Activated CD8-positive, alpha-beta T cell treated with anti-CD3 and anti-CD28 coated beads, Interleukin-2, amount 10 ng/mL, durations not matched to agents 7 days and 5 days (primary cell): ENCODE measurements at regions not wholly inside any gene's neighbourhood (a gene's known extent, or its start where the extent isn't known, plus 50 kb on each side); places are given as distances from the start of the nearest gene placed in this dataset.

Experiments
- ATAC-seq: fragments of 150-1000 bp; cut with Tn5 transposase; one replicate; pipeline ENCODE4 v1.10.0; 2021; ENCODE audit warnings: moderate library complexity
- CTCF ChIA-PET: fragments of 350-600 bp; sonication (Branson Sonifier 250); formaldehyde crosslinking; loops from one replicate; lab custom pipeline; 2021; ENCODE audit warnings: antibody characterized with exemption; lab: Charles Lee
- POLR2A ChIA-PET: fragments of 350-600 bp; sonication (Branson Sonifier 250); formaldehyde crosslinking; loops from one replicate; lab custom pipeline; 2021; ENCODE audit warnings: antibody characterized with exemption; lab: Charles Lee
- DNase-seq: peaks from one replicate; pipeline ENCODE4 v3.0.0-alpha.2; 2020
- H3K27ac Mint-ChIP-seq: one replicate; pipeline ENCODE4 v1.8.0; 2021; ENCODE audit warnings: mild to moderate bottlenecking, mixed read lengths
- H3K27me3 Mint-ChIP-seq: one replicate; pipeline ENCODE4 v1.8.0; 2021; ENCODE audit warnings: low read depth, mixed read lengths
- H3K36me3 Mint-ChIP-seq: one replicate; pipeline ENCODE4 v1.8.0; 2021; ENCODE audit warnings: low read depth, mixed read lengths
- H3K4me1 Mint-ChIP-seq: one replicate; pipeline ENCODE4 v1.8.0; 2021; ENCODE audit warnings: low read depth, mixed read lengths
- H3K4me3 Mint-ChIP-seq: one replicate; pipeline ENCODE4 v1.8.0; 2021; ENCODE audit warnings: mild to moderate bottlenecking, mixed read lengths
- H3K9me3 Mint-ChIP-seq: one replicate; pipeline ENCODE4 v1.8.0; 2022; ENCODE audit warnings: mixed read lengths; ENCODE audit not compliant: insufficient read depth

DNA sequence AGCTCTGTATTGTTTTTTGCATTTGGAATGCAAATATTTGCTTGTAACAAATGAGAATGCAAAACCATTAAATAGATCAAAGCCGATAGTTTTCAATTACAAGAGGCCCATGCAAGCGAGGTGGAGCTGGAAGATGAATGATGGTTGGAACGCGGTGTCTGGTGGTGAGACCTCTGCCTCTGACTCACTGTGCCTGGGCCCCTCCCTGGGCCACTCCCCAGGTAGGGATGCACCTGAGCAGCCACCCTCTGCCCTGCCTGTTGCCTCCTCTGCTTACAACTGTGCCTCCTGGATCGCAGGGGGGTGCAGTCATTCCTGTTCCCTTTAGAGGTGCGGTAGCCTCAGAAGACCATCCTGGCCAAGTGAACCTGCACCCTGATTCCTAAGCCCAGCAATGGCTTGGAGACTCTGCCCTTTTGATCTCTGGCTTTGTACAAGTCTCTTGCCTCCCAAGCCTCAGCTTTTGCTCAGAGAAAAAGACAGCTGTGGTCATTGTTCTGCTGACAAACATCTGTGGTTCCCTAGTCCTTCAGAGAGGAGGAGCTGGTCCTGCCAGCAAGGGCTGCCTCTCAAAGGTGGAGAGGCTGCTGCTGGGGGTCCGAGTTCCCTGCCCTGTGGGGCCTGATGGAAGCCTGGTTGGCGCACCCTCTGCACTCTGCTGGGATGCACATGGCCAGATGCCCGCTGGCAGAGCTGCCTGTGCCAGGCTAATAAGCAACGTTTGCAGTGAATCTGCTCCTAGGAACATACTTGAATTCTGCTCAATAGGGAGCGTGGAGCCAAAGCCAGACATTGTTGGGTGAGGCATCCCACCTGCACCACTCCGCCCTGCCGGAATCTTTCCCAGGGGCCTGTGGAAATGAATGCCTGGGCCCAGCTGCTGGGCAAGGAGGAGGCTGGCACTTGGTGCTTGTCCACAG lies 126.3 kb upstream of the TCERG1L start:
- DNase-seq (no peak), ATAC-seq (no peak)
- Mint-ChIP-seq H3K4me1 (no peaks in the 10 kb centered on the region), H3K9me3 (no peaks in the 10 kb centered on the region), H3K27me3 (no peaks in the 10 kb centered on the region), H3K36me3 (no peaks in the 10 kb centered on the region), H3K4me3 (no peak overlapping the region), H3K27ac (no peak overlapping the region)
- POLR2A ChIA-PET = no interaction called here
- CTCF ChIA-PET = no interaction called here

DNA sequence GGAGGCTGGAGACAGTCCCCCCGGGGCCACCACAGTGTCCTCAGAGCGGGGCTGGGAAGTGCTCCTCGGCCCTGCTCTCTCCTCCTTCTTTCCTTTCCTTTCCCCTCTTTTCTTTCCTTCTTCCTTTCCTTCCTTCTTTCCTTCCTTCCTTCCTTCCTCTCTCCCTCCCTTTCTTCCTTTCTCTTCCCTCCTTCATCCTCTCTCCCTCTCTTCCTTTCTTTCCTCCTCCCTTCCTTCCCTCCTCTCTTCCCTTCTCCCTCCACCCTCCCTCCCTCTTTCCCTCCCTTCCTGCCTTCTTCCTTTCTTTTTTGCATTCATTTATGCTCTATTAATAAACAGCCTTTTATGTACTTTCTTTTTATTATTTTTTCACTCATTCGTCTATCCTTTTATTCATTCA lies 127.1 kb upstream of the TCERG1L start:
- H3K27me3 Mint-ChIP-seq = no peaks in the 10 kb centered on the region
- ATAC-seq (no peak), DNase-seq (no peak)
- no peak overlapping the region for H3K4me3 Mint-ChIP-seq
- H3K27ac Mint-ChIP-seq = no peak overlapping the region
- H3K36me3 Mint-ChIP-seq = no peaks in the 10 kb centered on the region
- H3K9me3 Mint-ChIP-seq = no peaks in the 10 kb centered on the region
- CTCF ChIA-PET = no interaction called here
- no peaks in the 10 kb centered on the region for H3K4me1 Mint-ChIP-seq
- POLR2A ChIA-PET = no interaction called here

- CTCF ChIA-PET = no interaction called here
- ATAC-seq (no peak), DNase-seq (no peak)
- Mint-ChIP-seq H3K4me1 (no peaks in the 10 kb centered on the region), H3K27ac (no peak overlapping the region), H3K4me3 (no peak overlapping the region), H3K27me3 (no peaks in the 10 kb centered on the region), H3K9me3 (no peaks in the 10 kb centered on the region), H3K36me3 (no peaks in the 10 kb centered on the region)
- POLR2A ChIA-PET = no interaction called here
Observed at GRCh38 chr10:131439705-131440104, 128.2 kb upstream of the TCERG1L start.

- ChIA-PET POLR2A (no interaction called here), CTCF (no interaction called here)
- Mint-ChIP-seq H3K4me3 (no peak overlapping the region), H3K9me3 (no peaks in the 10 kb centered on the region), H3K36me3 (no peaks in the 10 kb centered on the region), H3K27ac (no peak overlapping the region), H3K4me1 (no peaks in the 10 kb centered on the region), H3K27me3 (no peaks in the 10 kb centered on the region)
- ATAC-seq (no peak), DNase-seq (no peak)
Observed at GRCh38 chr10:131440405-131441360, 129.2 kb upstream of the TCERG1L start.

DNA sequence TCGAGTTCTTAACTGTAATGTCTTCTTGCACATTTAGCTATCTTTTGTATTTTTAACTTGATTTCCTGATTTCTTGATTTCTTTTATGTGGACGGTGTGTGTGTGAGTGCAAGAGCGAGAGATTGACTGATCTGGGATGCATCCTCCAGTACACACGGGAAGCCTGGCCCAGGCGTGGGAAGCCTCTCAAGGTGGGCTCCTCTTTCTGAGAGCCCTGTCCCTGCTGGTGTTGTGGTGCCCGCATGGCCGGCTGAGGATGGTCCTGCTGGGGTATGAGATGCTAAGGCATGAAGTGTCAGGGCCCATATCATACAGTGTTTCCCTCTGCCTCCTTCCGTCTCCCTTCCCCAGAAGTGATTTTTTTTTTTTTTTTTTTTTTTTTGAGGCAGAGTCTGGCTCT lies 130.8 kb upstream of the TCERG1L start:
- Mint-ChIP-seq H3K36me3 (no peaks in the 10 kb centered on the region), H3K27ac (no peak overlapping the region), H3K27me3 (no peaks in the 10 kb centered on the region), H3K9me3 (no peaks in the 10 kb centered on the region), H3K4me3 (no peak overlapping the region), H3K4me1 (no peaks in the 10 kb centered on the region)
- DNase-seq (no peak), ATAC-seq (no peak)
- POLR2A ChIA-PET = no interaction called here
- CTCF ChIA-PET = no interaction called here

GRCh38 chr10:131444286-131444685 lies 132.8 kb upstream of the TCERG1L start:
- ChIA-PET CTCF (no interaction called here), POLR2A (no interaction called here)
- ATAC-seq (no peak), DNase-seq (no peak)
- Mint-ChIP-seq H3K4me3 (no peak overlapping the region), H3K9me3 (no peaks in the 10 kb centered on the region), H3K27me3 (no peaks in the 10 kb centered on the region), H3K4me1 (no peaks in the 10 kb centered on the region), H3K27ac (no peak overlapping the region), H3K36me3 (no peaks in the 10 kb centered on the region)

- DNase-seq (no peak), ATAC-seq (no peak)
- ChIA-PET CTCF (no interaction called here), POLR2A (no interaction called here)
- Mint-ChIP-seq H3K27me3 (no peaks in the 10 kb centered on the region), H3K4me1 (no peaks in the 10 kb centered on the region), H3K9me3 (no peaks in the 10 kb centered on the region), H3K4me3 (no peak overlapping the region), H3K27ac (no peak overlapping the region), H3K36me3 (no peaks in the 10 kb centered on the region)
Observed at GRCh38 chr10:131444862-131445461, 133.4 kb upstream of the TCERG1L start.

DNA sequence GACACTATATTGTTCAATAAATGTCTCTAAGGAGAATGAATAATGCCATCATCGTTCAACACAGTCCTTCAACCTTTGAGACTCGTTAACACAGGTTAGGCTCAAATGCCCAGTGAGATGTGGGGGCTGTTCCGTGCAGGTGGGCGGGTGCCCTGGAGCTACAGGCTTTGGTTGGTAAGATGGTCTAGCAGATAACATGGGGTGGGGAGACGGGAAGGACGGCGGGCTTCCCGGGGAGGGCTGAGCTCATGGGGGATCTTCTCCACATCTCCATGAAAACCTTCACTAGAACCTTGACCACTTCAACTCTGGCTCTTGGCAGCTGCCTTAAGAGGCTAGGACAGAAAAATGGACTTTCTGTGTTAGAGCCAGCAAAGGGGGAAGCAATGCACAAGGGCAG lies 134.1 kb upstream of the TCERG1L start:
- Mint-ChIP-seq H3K9me3 (no peaks in the 10 kb centered on the region), H3K36me3 (no peaks in the 10 kb centered on the region), H3K4me1 (no peaks in the 10 kb centered on the region), H3K27me3 (no peaks in the 10 kb centered on the region), H3K4me3 (no peak overlapping the region), H3K27ac (no peak overlapping the region)
- ATAC-seq (no peak), DNase-seq (no peak)
- POLR2A ChIA-PET = no interaction called here
- CTCF ChIA-PET = no interaction called here

GRCh38 chr10:131446171-131446570 lies 134.7 kb upstream of the TCERG1L start:
- H3K9me3 Mint-ChIP-seq = no peaks in the 10 kb centered on the region
- no peak overlapping the region for H3K4me3 Mint-ChIP-seq
- CTCF ChIA-PET = no interaction called here

DNA sequence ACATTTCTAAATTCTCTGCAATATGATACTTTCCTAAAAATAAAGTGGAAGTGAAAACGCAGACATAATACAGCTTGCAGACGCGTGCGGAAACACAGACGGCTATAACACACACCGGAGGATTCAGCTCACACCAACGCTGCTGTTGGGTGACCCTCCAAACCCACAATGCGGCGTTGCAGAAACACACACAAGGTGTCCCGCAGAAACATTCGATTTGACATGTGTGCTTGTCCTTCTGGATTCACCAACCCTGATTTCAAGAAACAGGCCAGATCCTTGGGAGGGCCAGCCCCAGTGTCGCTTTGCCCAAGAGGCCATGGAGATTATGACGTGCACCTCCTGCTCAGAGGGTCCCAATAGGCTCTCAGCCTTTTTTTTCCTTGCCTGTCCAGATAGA lies 136.7 kb upstream of the TCERG1L start:
- no peak overlapping the region for H3K27ac Mint-ChIP-seq
- no peaks in the 10 kb centered on the region for H3K36me3 Mint-ChIP-seq
- no peaks in the 10 kb centered on the region for H3K4me1 Mint-ChIP-seq
- POLR2A ChIA-PET = no interaction called here
- CTCF ChIA-PET = no interaction called here
- no peaks in the 10 kb centered on the region for H3K9me3 Mint-ChIP-seq
- H3K27me3 Mint-ChIP-seq = peaks cover 8% of the 10 kb centered on the region
- no peak overlapping the region for H3K4me3 Mint-ChIP-seq
- no peak for ATAC-seq
- DNase-seq = no peak

More at GRCh38 chr10:131446171-131446570, 134.7 kb upstream of the TCERG1L start:
- H3K27ac Mint-ChIP-seq = no peak overlapping the region
- ATAC-seq (no peak), DNase-seq (no peak)
- H3K36me3 Mint-ChIP-seq = no peaks in the 10 kb centered on the region
- H3K27me3 Mint-ChIP-seq = no peaks in the 10 kb centered on the region
- POLR2A ChIA-PET = no interaction called here
- no peaks in the 10 kb centered on the region for H3K4me1 Mint-ChIP-seq

DNA sequence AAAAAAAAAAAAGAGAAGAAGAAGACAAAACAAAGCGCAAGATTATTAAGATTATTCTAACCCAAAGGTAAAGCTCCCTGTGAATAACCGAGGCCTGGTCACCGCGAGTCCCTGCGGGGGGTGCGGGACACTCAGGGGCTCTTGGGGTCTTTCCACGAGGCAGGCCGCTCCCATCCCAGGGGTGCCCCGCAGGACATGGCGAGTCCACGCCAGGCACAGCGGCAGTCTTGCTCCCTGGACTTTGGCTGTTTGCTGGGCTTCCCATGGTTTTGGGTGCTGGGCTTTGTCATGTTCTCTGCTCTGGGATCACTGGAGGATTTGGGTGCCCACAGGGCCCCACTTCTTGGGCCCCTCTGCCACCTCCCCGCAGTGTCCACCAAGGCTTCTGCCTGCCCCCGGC lies 137.4 kb upstream of the TCERG1L start:
- Mint-ChIP-seq H3K27ac (no peak overlapping the region), H3K36me3 (no peaks in the 10 kb centered on the region), H3K27me3 (peaks cover 9% of the 10 kb centered on the region), H3K9me3 (no peaks in the 10 kb centered on the region), H3K4me1 (peaks cover 1% of the 10 kb centered on the region), H3K4me3 (no peak overlapping the region)
- ChIA-PET POLR2A (no interaction called here), CTCF (no interaction called here)
- no peak for ATAC-seq
- DNase-seq = no peak
